ENCODE measurements at regions not wholly inside any gene's neighbourhood (a gene's known extent, or its start where the extent isn't known, plus 50 kb on each side); places are given as distances from the start of the nearest gene placed in this dataset.

GRCh38 chr6:157760589-157761330, 62.3 kb upstream of the SNX9 start (continued):
- TF ChIP-seq ELK1 (IDR thresholded peaks at IDR 0.05; ENCODE audit: low read depth, low read length) = no peak
- no peak for TF ChIP-seq FOXS1 (CRISPR knock-in tag; IDR thresholded peaks at IDR 0.05)

DNA sequence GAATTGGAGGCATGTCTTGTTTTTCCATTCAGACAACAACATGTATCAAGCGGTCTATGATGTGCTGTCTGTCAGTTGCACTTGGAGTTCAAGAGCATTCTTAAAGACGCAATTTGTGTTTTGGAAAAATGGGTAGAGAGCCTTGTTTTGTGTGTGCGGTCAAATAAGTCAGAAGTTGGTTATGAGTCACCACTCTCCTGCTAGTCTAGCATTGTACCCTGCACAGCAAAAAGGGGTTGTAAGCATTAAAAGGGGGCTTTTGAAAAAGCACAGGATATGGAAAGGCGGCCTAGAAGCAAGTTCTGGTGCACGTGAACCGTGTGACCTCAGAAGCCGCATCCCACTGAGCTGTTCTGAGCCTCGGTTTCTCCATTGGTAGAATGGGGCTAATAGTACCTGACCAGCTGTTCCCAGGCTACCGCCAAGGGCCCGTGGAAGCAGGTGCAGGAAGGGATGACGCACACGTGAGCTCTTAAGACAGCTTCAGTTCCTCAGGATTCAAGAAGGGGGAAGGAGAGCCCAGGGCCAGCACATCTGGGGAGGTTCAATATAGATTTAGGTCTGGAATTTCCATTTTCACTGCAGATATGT, 61.6 kb upstream of the SNX9 start:
- WGBS (ENCODE audit: missing lambda C conversion rate) = 70% methylated on average over 12 of the region's 12 CpGs
- CTCF ChIA-PET = interaction anchor here (0.9 to 1.2 kb wide), 2 partner anchors 15 to 107 kb away, joined by 3 to 4 read pairs; no protein-coding TSS in a partner anchor
- ATAC-seq (no peak), FAIRE-seq (no peak), DNase-seq (ENCODE audit: low read depth in 1 of 2, low spot score in 1 of 2) (no peak)
- H3K4me3 ChIP-seq = no peak overlapping the region
- peaks cover 55% of the 10 kb centered on the region for H3K4me1 ChIP-seq
- no peak for TF ChIP-seq JUNB (IDR thresholded peaks at IDR 0.05)
- no peak for TF ChIP-seq FOSL2 (IDR thresholded peaks at IDR 0.05)
- peak; percentile 35; the same call in 1 of the 2 replicates for TF ChIP-seq FOSL2 (CRISPR knock-in tag; IDR thresholded peaks at IDR 0.05)
- TF ChIP-seq ZSCAN20 (CRISPR knock-in tag; IDR thresholded peaks at IDR 0.05) = no peak
- no peak for TF ChIP-seq ELK1 (IDR thresholded peaks at IDR 0.05; ENCODE audit: low read depth, low read length)
- TF ChIP-seq HOXB13 (CRISPR knock-in tag; IDR thresholded peaks at IDR 0.05; ENCODE audit: low read depth) = no peak
- peak overlapping the region; percentile 72 for H3K4me2 ChIP-seq
- H3K9me3 ChIP-seq = no peaks in the 10 kb centered on the region
- POLR2A ChIA-PET = no interaction called here
- H3K27ac ChIP-seq = peak overlapping the region; percentile 64 to 87; a peak in 4 of 6 replicates

GRCh38 chr6:157761926-157762325, 61.1 kb upstream of the SNX9 start:
- peaks cover 53% of the 10 kb centered on the region for H3K4me1 ChIP-seq
- peak overlapping the region; percentile 72; the same call in 2 of the 3 replicates for H3K4me2 ChIP-seq
- DNase-seq (ENCODE audit: low read depth in 1 of 2, low spot score in 1 of 2) (no peak), FAIRE-seq (no peak), ATAC-seq (no peak)
- ChIA-PET POLR2A (no interaction called here), CTCF (interaction anchor here (0.9 to 1.3 kb wide), 3 partner anchors 16 to 112 kb away, joined by 3 to 4 read pairs (median 4); no protein-coding TSS in a partner anchor)
- H3K9me3 ChIP-seq = no peaks in the 10 kb centered on the region
- TF ChIP-seq ESRRA (IDR thresholded peaks at IDR 0.05; ENCODE audit: borderline replicate concordance, low read length) (no peak), TP53 (CRISPR knock-in tag; IDR thresholded peaks at IDR 0.05) (no peak), JUNB (IDR thresholded peaks at IDR 0.05) (no peak), ZSCAN20 (CRISPR knock-in tag; IDR thresholded peaks at IDR 0.05) (no peak), MAFK (IDR thresholded peaks at IDR 0.05; ENCODE audit: partially characterized antibody) (no peak), FOXS1 (CRISPR knock-in tag; IDR thresholded peaks at IDR 0.05) (no peak), RNF2 (IDR thresholded peaks at IDR 0.05; ENCODE audit: borderline replicate concordance, low read depth) (no peak), FOSL2 (IDR thresholded peaks at IDR 0.05) (no peak), FOSL2 (CRISPR knock-in tag; IDR thresholded peaks at IDR 0.05) (no peak), NR3C1 (IDR thresholded peaks at IDR 0.05) (no peak), EHMT2 (IDR thresholded peaks at IDR 0.05; ENCODE audit: low read depth) (no peak), POLR2A (IDR thresholded peaks at IDR 0.05; ENCODE audit: low read length) (no peak), POLR2AphosphoS2 (conservative IDR thresholded peaks at IDR 0.05; ENCODE audit: low read length) (no peak), HOXB13 (CRISPR knock-in tag; IDR thresholded peaks at IDR 0.05; ENCODE audit: low read depth) (no peak), HDAC2 (IDR thresholded peaks at IDR 0.05) (no peak), ZFP36 (IDR thresholded peaks at IDR 0.05; ENCODE audit: borderline replicate concordance, partially characterized antibody) (no peak), GATA3 (IDR thresholded peaks at IDR 0.05; ENCODE audit: borderline replicate concordance) (no peak), BCL3 (IDR thresholded peaks at IDR 0.05) (no peak), RFX5 (IDR thresholded peaks at IDR 0.05) (no peak), RAD21 (conservative IDR thresholded peaks at IDR 0.05 in 1 of 2, IDR thresholded peaks at IDR 0.05 in 1 of 2) (no peak)
- TF ChIP-seq, protein P1, sequence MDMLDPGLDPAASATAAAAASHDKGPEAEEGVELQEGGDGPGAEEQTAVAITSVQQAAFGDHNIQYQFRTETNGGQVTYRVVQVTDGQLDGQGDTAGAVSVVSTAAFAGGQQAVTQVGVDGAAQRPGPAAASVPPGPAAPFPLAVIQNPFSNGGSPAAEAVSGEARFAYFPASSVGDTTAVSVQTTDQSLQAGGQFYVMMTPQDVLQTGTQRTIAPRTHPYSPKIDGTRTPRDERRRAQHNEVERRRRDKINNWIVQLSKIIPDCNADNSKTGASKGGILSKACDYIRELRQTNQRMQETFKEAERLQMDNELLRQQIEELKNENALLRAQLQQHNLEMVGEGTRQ (IDR thresholded peaks at IDR 0.05) = no peak
- H3K27ac ChIP-seq = peak overlapping the region; percentile 40 to 87; a peak in 4 of 6 replicates
- WGBS (ENCODE audit: missing lambda C conversion rate) = 93% methylated on average over 10 of the region's 13 CpGs
- no peak overlapping the region for H3K4me3 ChIP-seq
